SK-N-SH (cell line): ENCODE measurements at regions not wholly inside any gene's neighbourhood (a gene's known extent, or its start where the extent isn't known, plus 50 kb on each side); places are given as distances from the start of the nearest gene placed in this dataset.

ENCODE experiments used
- CTCF ChIA-PET: fragments of 300-600, 350-600 bp; formaldehyde crosslinking; extraction: SDS; loops from one replicate; lab custom pipeline; 2021; lab: Yijun Ruan, JAX
- POLR2A ChIA-PET: fragments of 350-600 bp; sonication (Branson Sonifier 250); formaldehyde crosslinking; extraction: SDS; loops from one replicate; lab custom pipeline; 2020; ENCODE audit warnings: antibody characterized with exemption, inconsistent platforms; lab: Yijun Ruan, JAX
- DNase-seq: peaks from one replicate; pipeline ENCODE4 v3.0.0; 2012
- H2AFZ ChIP-seq: fragments of 200-600 bp; sonication (generic); 2 replicates; pipeline ENCODE4 v1.8.1; 2016; ENCODE audit warnings: antibody characterized with exemption, mild to moderate bottlenecking, low read depth
- H3F3A ChIP-seq: fragments of 200-600 bp; sonication (generic); replicated peaks from 2 replicates; pipeline ENCODE3; 2016; ENCODE audit warnings: antibody characterized with exemption, mild to moderate bottlenecking; ENCODE audit not compliant: insufficient read depth
- H3K27ac ChIP-seq, 2 experiments: fragments of 200-500 bp in 1 of 2; fragments of 200-600 bp in 1 of 2; sonication (Bioruptor generic) in 1 of 2; sonication (generic), shearing (Covaris generic) in 1 of 2; 2 replicates each; pipeline versions ENCODE4 v1.5.1 to v1.6.1; 2014 to 2016; ENCODE audit warnings: low read depth in 2 of 2, inconsistent platforms in 1 of 2, low read length in 1 of 2, mild to moderate bottlenecking in 1 of 2, mixed read lengths in 1 of 2
- H3K27me3 ChIP-seq: fragments of 200-600 bp; sonication (generic), shearing (Covaris generic); 2 replicates; pipeline ENCODE4 v1.6.1; 2016; ENCODE audit warnings: mixed run types; ENCODE audit not compliant: insufficient read depth
- H3K36me3 ChIP-seq, 2 experiments: fragments of 200-500 bp in 1 of 2; fragments of 200-600 bp in 1 of 2; sonication (Bioruptor generic) in 1 of 2; sonication (generic) in 1 of 2; replicated peaks in 1 of 2; 2 replicates each; pipeline versions ENCODE3 to v1.5.1; 2014 to 2016; ENCODE audit warnings: low read length in 1 of 2, mild to moderate bottlenecking in 1 of 2; ENCODE audit not compliant: insufficient read depth in 2 of 2, control insufficient read depth in 1 of 2
- H3K4me1 ChIP-seq, 2 experiments: fragments of 200-500 bp in 1 of 2; fragments of 200-600 bp in 1 of 2; sonication (Bioruptor generic) in 1 of 2; sonication (generic), shearing (Covaris generic) in 1 of 2; 2 replicates each; pipeline versions ENCODE4 v1.5.1 to v1.6.1; 2014 to 2016; ENCODE audit warnings: low read depth in 1 of 2, low read length in 1 of 2, mixed run types in 1 of 2; ENCODE audit not compliant: insufficient read depth in 2 of 2, control insufficient read depth in 1 of 2
- H3K4me2 ChIP-seq: fragments of 200-600 bp; sonication (generic), shearing (Covaris generic); 2 replicates; pipeline ENCODE4 v1.6.1; 2017; ENCODE audit warnings: mixed run types
- H3K4me3 ChIP-seq, 2 experiments: fragments of 200-500 bp in 1 of 2; fragments of 200-600 bp in 1 of 2; sonication (Bioruptor generic) in 1 of 2; sonication (generic), shearing (Covaris generic) in 1 of 2; 2 replicates each; pipeline versions ENCODE4 v1.5.1 to v1.8.1; 2014 to 2016; ENCODE audit warnings: low read depth in 2 of 2, inconsistent platforms in 1 of 2, low read length in 1 of 2, mild to moderate bottlenecking in 1 of 2, mixed read lengths in 1 of 2, moderate library complexity in 1 of 2
- H3K79me2 ChIP-seq: fragments of 200-600 bp; sonication (generic); 2 replicates; pipeline ENCODE4 v1.8.1; 2017; ENCODE audit warnings: mild to moderate bottlenecking; ENCODE audit not compliant: insufficient read depth
- H3K9ac ChIP-seq: fragments of 200-600 bp; sonication (generic); 2 replicates; pipeline ENCODE4 v1.6.1; 2017; ENCODE audit warnings: mixed run types
- H3K9me2 ChIP-seq: fragments of 200-600 bp; sonication (generic); 2 replicates; pipeline ENCODE4 v1.6.1; 2017; ENCODE audit warnings: mixed run types
- H3K9me3 ChIP-seq: fragments of 200-600 bp; sonication (generic); 2 replicates; pipeline ENCODE4 v1.6.1; 2017; ENCODE audit warnings: mixed run types, mild to moderate bottlenecking, moderate library complexity
- H4K20me1 ChIP-seq: fragments of 200-600 bp; sonication (generic); 2 replicates; pipeline ENCODE4 v1.6.1; 2017; ENCODE audit warnings: mild to moderate bottlenecking, mixed run types; ENCODE audit not compliant: insufficient read depth
- FOSL2 ChIP-seq: IDR thresholded peaks from 2 replicates; pipeline ENCODE4 v1.4.0; 2012; ENCODE audit warnings: low read depth, mild to moderate bottlenecking, moderate library complexity, borderline replicate concordance
- JUND ChIP-seq: IDR thresholded peaks from 2 replicates; pipeline ENCODE4 v1.4.0; 2012
- RAD21 ChIP-seq: IDR thresholded peaks from 2 replicates; pipeline ENCODE4 v1.6.1; 2012; ENCODE audit warnings: mild to moderate bottlenecking, low read length
- RFX5 ChIP-seq: IDR thresholded peaks from 2 replicates; pipeline ENCODE4 v1.6.1; 2012; ENCODE audit warnings: mild to moderate bottlenecking, improper control_type of control experiment, low read length
- SIN3A ChIP-seq: IDR thresholded peaks from 2 replicates; pipeline ENCODE4 v1.6.1; 2012; ENCODE audit warnings: low read depth, mild to moderate bottlenecking, low read length, moderate library complexity, borderline replicate concordance
- WGBS: methylation state at CpG from one replicate; pipeline ENCODE4 v1.1.6; 2017; ENCODE audit warnings: low lambda C conversion rate; 5-methylcytosine and 5-hydroxymethylcytosine counted together
- TF ChIP-seq, protein P1 (sequence below): fragments of 200-600 bp; sonication (generic); IDR thresholded peaks from 2 replicates; pipeline ENCODE4 v1.6.1; 2017; ENCODE audit warnings: antibody characterized with exemption, mild to moderate bottlenecking, moderate library complexity
- TF ChIP-seq, protein P2 (sequence below): fragments of 150-350 bp; IDR thresholded peaks from 2 replicates; pipeline ENCODE4 v1.6.1; 2016; ENCODE audit warnings: mild to moderate bottlenecking, low read depth, low read length
- TF ChIP-seq, protein P3 (sequence below): IDR thresholded peaks from 2 replicates; pipeline ENCODE4 v1.4.0; 2012; ENCODE audit warnings: low read depth, borderline replicate concordance
- TF ChIP-seq, protein P4 (sequence below): IDR thresholded peaks from 2 replicates; pipeline ENCODE4 v1.6.1; 2012; ENCODE audit warnings: mild to moderate bottlenecking, low read depth, low read length, moderate library complexity

DNA sequence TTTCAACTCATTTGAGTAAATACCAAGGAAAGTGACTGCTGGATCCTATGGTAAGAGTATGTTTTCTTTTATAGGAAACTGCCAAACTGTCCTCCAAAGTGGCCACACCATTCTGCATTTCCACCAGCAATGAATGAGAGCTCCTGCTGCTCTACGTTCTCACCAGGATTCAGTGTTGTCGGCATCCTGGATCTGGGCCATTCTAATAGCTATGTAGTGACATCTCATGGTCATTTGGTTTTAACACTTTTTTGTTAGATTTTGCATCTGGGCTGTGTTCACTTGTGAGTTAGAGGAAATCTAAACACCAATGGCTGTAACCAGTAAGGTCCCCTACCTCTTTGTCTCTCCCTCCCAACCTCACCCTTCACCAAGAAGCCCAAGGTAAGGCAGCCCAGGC, 115.9 kb downstream of the ATPSCKMT start:
- no peaks in the 10 kb centered on the region for H3K9me3 ChIP-seq
- H3K4me2 ChIP-seq: no peak overlapping the region
- H3K36me3 ChIP-seq: no peaks in the 10 kb centered on the region
- no peak overlapping the region for H2AFZ ChIP-seq
- no peak overlapping the region for H3K9ac ChIP-seq
- WGBS: 19% methylated on average over 2 of the region's 2 CpGs
- TF ChIP-seq RAD21 (peak; percentile 52), FOSL2 (no peak), RFX5 (no peak), SIN3A (no peak), JUND (no peak)
- TF ChIP-seq, protein P1, sequence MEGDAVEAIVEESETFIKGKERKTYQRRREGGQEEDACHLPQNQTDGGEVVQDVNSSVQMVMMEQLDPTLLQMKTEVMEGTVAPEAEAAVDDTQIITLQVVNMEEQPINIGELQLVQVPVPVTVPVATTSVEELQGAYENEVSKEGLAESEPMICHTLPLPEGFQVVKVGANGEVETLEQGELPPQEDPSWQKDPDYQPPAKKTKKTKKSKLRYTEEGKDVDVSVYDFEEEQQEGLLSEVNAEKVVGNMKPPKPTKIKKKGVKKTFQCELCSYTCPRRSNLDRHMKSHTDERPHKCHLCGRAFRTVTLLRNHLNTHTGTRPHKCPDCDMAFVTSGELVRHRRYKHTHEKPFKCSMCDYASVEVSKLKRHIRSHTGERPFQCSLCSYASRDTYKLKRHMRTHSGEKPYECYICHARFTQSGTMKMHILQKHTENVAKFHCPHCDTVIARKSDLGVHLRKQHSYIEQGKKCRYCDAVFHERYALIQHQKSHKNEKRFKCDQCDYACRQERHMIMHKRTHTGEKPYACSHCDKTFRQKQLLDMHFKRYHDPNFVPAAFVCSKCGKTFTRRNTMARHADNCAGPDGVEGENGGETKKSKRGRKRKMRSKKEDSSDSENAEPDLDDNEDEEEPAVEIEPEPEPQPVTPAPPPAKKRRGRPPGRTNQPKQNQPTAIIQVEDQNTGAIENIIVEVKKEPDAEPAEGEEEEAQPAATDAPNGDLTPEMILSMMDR: no peak
- TF ChIP-seq, protein P2, sequence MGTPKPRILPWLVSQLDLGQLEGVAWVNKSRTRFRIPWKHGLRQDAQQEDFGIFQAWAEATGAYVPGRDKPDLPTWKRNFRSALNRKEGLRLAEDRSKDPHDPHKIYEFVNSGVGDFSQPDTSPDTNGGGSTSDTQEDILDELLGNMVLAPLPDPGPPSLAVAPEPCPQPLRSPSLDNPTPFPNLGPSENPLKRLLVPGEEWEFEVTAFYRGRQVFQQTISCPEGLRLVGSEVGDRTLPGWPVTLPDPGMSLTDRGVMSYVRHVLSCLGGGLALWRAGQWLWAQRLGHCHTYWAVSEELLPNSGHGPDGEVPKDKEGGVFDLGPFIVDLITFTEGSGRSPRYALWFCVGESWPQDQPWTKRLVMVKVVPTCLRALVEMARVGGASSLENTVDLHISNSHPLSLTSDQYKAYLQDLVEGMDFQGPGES: no peak
- TF ChIP-seq, protein P3, sequence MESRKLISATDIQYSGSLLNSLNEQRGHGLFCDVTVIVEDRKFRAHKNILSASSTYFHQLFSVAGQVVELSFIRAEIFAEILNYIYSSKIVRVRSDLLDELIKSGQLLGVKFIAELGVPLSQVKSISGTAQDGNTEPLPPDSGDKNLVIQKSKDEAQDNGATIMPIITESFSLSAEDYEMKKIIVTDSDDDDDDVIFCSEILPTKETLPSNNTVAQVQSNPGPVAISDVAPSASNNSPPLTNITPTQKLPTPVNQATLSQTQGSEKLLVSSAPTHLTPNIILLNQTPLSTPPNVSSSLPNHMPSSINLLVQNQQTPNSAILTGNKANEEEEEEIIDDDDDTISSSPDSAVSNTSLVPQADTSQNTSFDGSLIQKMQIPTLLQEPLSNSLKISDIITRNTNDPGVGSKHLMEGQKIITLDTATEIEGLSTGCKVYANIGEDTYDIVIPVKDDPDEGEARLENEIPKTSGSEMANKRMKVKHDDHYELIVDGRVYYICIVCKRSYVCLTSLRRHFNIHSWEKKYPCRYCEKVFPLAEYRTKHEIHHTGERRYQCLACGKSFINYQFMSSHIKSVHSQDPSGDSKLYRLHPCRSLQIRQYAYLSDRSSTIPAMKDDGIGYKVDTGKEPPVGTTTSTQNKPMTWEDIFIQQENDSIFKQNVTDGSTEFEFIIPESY: no peak
- TF ChIP-seq, protein P4, sequence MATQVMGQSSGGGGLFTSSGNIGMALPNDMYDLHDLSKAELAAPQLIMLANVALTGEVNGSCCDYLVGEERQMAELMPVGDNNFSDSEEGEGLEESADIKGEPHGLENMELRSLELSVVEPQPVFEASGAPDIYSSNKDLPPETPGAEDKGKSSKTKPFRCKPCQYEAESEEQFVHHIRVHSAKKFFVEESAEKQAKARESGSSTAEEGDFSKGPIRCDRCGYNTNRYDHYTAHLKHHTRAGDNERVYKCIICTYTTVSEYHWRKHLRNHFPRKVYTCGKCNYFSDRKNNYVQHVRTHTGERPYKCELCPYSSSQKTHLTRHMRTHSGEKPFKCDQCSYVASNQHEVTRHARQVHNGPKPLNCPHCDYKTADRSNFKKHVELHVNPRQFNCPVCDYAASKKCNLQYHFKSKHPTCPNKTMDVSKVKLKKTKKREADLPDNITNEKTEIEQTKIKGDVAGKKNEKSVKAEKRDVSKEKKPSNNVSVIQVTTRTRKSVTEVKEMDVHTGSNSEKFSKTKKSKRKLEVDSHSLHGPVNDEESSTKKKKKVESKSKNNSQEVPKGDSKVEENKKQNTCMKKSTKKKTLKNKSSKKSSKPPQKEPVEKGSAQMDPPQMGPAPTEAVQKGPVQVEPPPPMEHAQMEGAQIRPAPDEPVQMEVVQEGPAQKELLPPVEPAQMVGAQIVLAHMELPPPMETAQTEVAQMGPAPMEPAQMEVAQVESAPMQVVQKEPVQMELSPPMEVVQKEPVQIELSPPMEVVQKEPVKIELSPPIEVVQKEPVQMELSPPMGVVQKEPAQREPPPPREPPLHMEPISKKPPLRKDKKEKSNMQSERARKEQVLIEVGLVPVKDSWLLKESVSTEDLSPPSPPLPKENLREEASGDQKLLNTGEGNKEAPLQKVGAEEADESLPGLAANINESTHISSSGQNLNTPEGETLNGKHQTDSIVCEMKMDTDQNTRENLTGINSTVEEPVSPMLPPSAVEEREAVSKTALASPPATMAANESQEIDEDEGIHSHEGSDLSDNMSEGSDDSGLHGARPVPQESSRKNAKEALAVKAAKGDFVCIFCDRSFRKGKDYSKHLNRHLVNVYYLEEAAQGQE: no peak
- H3K4me3 ChIP-seq: no peak overlapping the region
- no peaks in the 10 kb centered on the region for H3K4me1 ChIP-seq
- CTCF ChIA-PET: interaction anchor here (0.6 kb wide), 1 partner anchor 1120 kb away, joined by 3 read pairs; no protein-coding TSS in a partner anchor
- no peak overlapping the region for H3K27ac ChIP-seq
- DNase-seq: no peak
- POLR2A ChIA-PET: no interaction called here
- H3F3A ChIP-seq: no peaks in the 10 kb centered on the region
- H3K79me2 ChIP-seq: no peaks in the 10 kb centered on the region
- H3K27me3 ChIP-seq: no peaks in the 10 kb centered on the region
- no peaks in the 10 kb centered on the region for H4K20me1 ChIP-seq
- H3K9me2 ChIP-seq: no peaks in the 10 kb centered on the region
